ENCODE measurements at regions not wholly inside any gene's neighbourhood (a gene's known extent, or its start where the extent isn't known, plus 50 kb on each side); places are given as distances from the start of the nearest gene placed in this dataset.

DNA sequence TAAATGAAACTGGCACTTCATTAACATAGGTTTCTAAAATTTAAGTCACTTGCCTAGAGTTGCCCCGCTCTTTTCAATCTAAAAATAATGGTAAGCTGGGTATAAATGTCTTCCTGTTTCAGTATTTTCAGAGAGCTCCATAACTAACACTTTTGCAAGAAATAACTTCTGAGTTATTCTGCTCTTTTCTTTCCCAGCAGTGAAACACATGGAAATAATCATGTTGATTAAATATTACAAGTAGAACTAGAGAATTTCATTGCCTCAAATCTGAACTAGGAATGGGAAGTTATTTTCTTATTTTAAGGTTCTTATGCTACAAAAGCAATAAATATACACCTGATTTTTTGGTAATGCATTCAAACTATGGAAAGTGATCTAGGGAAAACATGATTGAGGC is 257.4 kb downstream of the IKZF2 start:
- TF ChIP-seq, protein P1, sequence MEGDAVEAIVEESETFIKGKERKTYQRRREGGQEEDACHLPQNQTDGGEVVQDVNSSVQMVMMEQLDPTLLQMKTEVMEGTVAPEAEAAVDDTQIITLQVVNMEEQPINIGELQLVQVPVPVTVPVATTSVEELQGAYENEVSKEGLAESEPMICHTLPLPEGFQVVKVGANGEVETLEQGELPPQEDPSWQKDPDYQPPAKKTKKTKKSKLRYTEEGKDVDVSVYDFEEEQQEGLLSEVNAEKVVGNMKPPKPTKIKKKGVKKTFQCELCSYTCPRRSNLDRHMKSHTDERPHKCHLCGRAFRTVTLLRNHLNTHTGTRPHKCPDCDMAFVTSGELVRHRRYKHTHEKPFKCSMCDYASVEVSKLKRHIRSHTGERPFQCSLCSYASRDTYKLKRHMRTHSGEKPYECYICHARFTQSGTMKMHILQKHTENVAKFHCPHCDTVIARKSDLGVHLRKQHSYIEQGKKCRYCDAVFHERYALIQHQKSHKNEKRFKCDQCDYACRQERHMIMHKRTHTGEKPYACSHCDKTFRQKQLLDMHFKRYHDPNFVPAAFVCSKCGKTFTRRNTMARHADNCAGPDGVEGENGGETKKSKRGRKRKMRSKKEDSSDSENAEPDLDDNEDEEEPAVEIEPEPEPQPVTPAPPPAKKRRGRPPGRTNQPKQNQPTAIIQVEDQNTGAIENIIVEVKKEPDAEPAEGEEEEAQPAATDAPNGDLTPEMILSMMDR (IDR thresholded peaks at IDR 0.05): no peak
- TF ChIP-seq POLR2A (IDR thresholded peaks at IDR 0.05) (no peak), POLR2AphosphoS5 (IDR thresholded peaks at IDR 0.05) (no peak)

Measured in prostate gland (tissue), 2 donors.